B cell (primary cell): ENCODE measurements at regions not wholly inside any gene's neighbourhood (a gene's known extent, or its start where the extent isn't known, plus 50 kb on each side); places are given as distances from the start of the nearest gene placed in this dataset.

ENCODE experiments used
- ATAC-seq: fragments of 200-7000 bp; cut with Tn5 transposase; one replicate; pipeline ENCODE4 v1.10.0; 2021; ENCODE audit warnings: low read depth, mild to moderate bottlenecking, moderate number of reproducible peaks, moderate library complexity
- CTCF ChIA-PET: fragments of 350-600 bp; sonication (Branson Sonifier 250); formaldehyde crosslinking; loops from one replicate; lab custom pipeline; 2021; ENCODE audit warnings: antibody characterized with exemption, inconsistent platforms; lab: Charles Lee
- POLR2A ChIA-PET: fragments of 350-600 bp; sonication (Branson Sonifier 250); formaldehyde crosslinking; loops from one replicate; lab custom pipeline; 2021; ENCODE audit warnings: antibody characterized with exemption; lab: Charles Lee
- DNase-seq: peaks from one replicate; pipeline ENCODE4 v3.0.0; 2013
- H2AFZ ChIP-seq: 2 replicates; pipeline ENCODE4 v1.6.1; 2012; ENCODE audit warnings: mild to moderate bottlenecking, low read depth, low read length; ENCODE audit not compliant: insufficient read depth, poor library complexity, severe bottlenecking
- H3K27ac ChIP-seq, 2 donors: 1 replicate in 1 of 2; 2 replicates in 1 of 2; pipeline ENCODE4 v1.5.1; 2012 to 2013; ENCODE audit warnings: low read length in 2 of 2, mild to moderate bottlenecking in 2 of 2, moderate library complexity in 1 of 2
- H3K27me3 ChIP-seq, 4 experiments: fragments of 200-600 bp in 1 of 4; sonication (generic) in 1 of 4; replicated peaks in 1 of 4; 1 replicate in 2 of 4; 2 replicates in 2 of 4; pipeline versions ENCODE4 v1.6.1 to v1.7.0; 2013 to 2016; ENCODE audit warnings: low read length in 3 of 4, mild to moderate bottlenecking in 2 of 4, mixed read lengths in 1 of 4, moderate library complexity in 1 of 4; ENCODE audit not compliant: insufficient read depth in 4 of 4, control insufficient read depth in 3 of 4; ENCODE audit errors: control extremely low read depth in 1 of 4
- H3K36me3 ChIP-seq, 2 experiments: replicated peaks in 1 of 2; 1 replicate in 1 of 2; 2 replicates in 1 of 2; pipeline versions ENCODE4 v1.6.1 to v1.7.1; 2013; ENCODE audit warnings: low read length in 1 of 2; ENCODE audit not compliant: insufficient read depth in 2 of 2, control insufficient read depth in 1 of 2; ENCODE audit errors: control extremely low read depth in 1 of 2, extremely low read depth in 1 of 2
- H3K4me1 ChIP-seq, 2 donors: fragments of 200-600 bp in 1 of 2; sonication (generic) in 1 of 2; 1 replicate in 1 of 2; 2 replicates in 1 of 2; pipeline versions ENCODE4 v1.5.1 to v1.6.1; 2013 to 2017; ENCODE audit warnings: low read length in 2 of 2; ENCODE audit not compliant: control insufficient read depth in 2 of 2, insufficient read depth in 2 of 2
- H3K4me2 ChIP-seq: replicated peaks from 2 replicates; pipeline ENCODE3; 2012; ENCODE audit warnings: mild to moderate bottlenecking, low read depth, low read length; ENCODE audit not compliant: poor library complexity, severe bottlenecking
- H3K4me3 ChIP-seq, 5 experiments: fragments of 200-600 bp in 1 of 5; sonication (generic) in 1 of 5; 1 replicate in 3 of 5; 2 replicates in 2 of 5; pipeline versions ENCODE4 v1.5.1 to v1.7.0; 2011 to 2016; ENCODE audit warnings: low read length in 4 of 5, mild to moderate bottlenecking in 4 of 5, low read depth in 2 of 5, control low read depth in 1 of 5, moderate library complexity in 1 of 5; ENCODE audit not compliant: insufficient read depth in 1 of 5; ENCODE audit errors: control extremely low read depth in 1 of 5, extremely low read depth in 1 of 5
- H3K79me2 ChIP-seq: fragments of 200-600 bp; sonication (generic); one replicate; pipeline ENCODE4 v1.6.0; 2016; ENCODE audit warnings: low read length; ENCODE audit not compliant: control insufficient read depth, insufficient read depth
- H3K9ac ChIP-seq: fragments of 200-600 bp; sonication (generic); 2 replicates; pipeline ENCODE4 v1.6.1; 2017; ENCODE audit warnings: mild to moderate bottlenecking, low read length, moderate library complexity
- H3K9me3 ChIP-seq, 3 donors: one replicate each; pipeline versions ENCODE4 v1.6.1 to v1.7.1; 2013; ENCODE audit warnings: low read length in 2 of 3; ENCODE audit not compliant: control insufficient read depth in 2 of 3, insufficient read depth in 1 of 3; ENCODE audit errors: control extremely low read depth in 1 of 3
- H4K20me1 ChIP-seq: 2 replicates; pipeline ENCODE4 v1.6.0; 2012; ENCODE audit warnings: mild to moderate bottlenecking, low read length; ENCODE audit not compliant: insufficient read depth, control insufficient read depth, poor library complexity, severe bottlenecking
- H3K27ac Mint-ChIP-seq: one replicate; pipeline ENCODE4 v1.8.0; 2021; ENCODE audit warnings: mixed read lengths
- H3K27me3 Mint-ChIP-seq: one replicate; pipeline ENCODE4 v1.8.0; 2021; ENCODE audit warnings: mixed read lengths
- H3K4me1 Mint-ChIP-seq: one replicate; pipeline ENCODE4 v1.8.0; 2021; ENCODE audit warnings: mixed read lengths
- H3K4me3 Mint-ChIP-seq: one replicate; pipeline ENCODE4 v1.8.0; 2021; ENCODE audit warnings: mixed read lengths
- H3K9me3 Mint-ChIP-seq: one replicate; pipeline ENCODE4 v1.8.0; 2022; ENCODE audit warnings: mixed read lengths; ENCODE audit not compliant: insufficient read depth
- EZH2 ChIP-seq: IDR thresholded peaks from 2 replicates; pipeline ENCODE4 v1.6.1; 2012; ENCODE audit warnings: borderline replicate concordance, low read depth, mild to moderate bottlenecking, moderate library complexity, low read length; ENCODE audit not compliant: insufficient read depth, poor library complexity, severe bottlenecking
- WGBS: methylation state at CpG from one replicate; pipeline ENCODE4 v1.1.5; 2013; ENCODE audit warnings: missing lambda C conversion rate; ENCODE audit not compliant: insufficient coverage; 5-methylcytosine and 5-hydroxymethylcytosine counted together
- intact Hi-C: fragments of 100-400 bp; cut with micrococcal nuclease; formaldehyde crosslinking; loops from one replicate; pipeline ENCODE4 v1.10.0; 2022
- TF ChIP-seq, protein P1 (sequence below): fragments of 200-600 bp; IDR thresholded peaks from one replicate; pipeline ENCODE4 v1.8.0; 2022; ENCODE audit warnings: antibody characterized with exemption, mild to moderate bottlenecking

DNA sequence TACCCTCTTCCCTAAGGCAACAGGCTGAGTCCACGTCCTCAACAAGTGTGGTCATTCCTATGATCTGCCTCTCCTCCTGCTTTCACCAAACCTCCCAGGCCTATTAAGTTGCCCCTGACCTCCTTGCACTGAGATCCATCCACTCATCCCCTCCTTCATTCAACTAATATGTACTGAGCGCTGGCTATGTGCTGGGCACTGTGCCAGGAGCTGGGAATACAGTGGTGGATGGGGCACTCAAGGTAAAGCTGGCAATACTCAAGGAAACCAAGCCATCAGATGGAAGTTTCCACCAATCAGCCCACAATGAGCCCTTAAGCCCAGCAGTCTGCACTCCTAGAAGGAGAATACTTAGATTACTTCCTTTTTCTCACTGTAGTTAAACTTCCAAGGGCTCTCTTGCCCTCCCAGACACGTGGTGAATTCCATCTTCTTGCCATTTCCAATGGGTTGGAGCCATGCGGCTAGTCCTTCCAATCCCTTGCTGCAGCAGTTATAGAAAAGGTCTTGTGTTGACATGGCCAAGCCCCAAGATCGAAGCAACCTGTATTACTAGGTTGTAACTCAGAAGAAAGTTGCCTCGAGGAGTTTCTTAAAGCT lies 279.9 kb upstream of the RUNX1 start:
- 73% methylated on average over 4 of the region's 6 CpGs for WGBS
- no peak overlapping the region for H3K27ac Mint-ChIP-seq

DNA sequence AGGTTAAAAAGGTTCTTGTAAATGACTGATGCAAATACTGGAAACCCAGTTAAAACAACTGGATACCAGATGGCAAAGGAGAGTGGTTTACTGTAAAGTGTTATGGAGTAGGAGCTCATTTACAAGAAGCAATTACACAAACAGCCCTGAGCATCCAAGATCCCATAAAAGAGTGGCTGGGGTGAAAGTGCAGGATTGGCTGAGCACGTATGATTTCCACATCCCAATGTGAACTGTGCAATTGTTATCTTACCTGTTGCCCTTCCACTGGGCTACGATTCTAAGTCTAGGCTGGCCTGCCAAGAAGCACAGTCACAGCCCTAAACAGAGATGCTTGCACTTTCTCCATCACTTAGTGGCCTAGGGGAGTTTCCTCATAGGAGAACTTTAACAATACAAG lies 277.6 kb upstream of the RUNX1 start:
- POLR2A ChIA-PET = no interaction called here
- TF ChIP-seq, protein P1, sequence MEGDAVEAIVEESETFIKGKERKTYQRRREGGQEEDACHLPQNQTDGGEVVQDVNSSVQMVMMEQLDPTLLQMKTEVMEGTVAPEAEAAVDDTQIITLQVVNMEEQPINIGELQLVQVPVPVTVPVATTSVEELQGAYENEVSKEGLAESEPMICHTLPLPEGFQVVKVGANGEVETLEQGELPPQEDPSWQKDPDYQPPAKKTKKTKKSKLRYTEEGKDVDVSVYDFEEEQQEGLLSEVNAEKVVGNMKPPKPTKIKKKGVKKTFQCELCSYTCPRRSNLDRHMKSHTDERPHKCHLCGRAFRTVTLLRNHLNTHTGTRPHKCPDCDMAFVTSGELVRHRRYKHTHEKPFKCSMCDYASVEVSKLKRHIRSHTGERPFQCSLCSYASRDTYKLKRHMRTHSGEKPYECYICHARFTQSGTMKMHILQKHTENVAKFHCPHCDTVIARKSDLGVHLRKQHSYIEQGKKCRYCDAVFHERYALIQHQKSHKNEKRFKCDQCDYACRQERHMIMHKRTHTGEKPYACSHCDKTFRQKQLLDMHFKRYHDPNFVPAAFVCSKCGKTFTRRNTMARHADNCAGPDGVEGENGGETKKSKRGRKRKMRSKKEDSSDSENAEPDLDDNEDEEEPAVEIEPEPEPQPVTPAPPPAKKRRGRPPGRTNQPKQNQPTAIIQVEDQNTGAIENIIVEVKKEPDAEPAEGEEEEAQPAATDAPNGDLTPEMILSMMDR = no peak
- no peak for TF ChIP-seq EZH2

More for the DNA sequence above, 279.9 kb upstream of the RUNX1 start:
- TF ChIP-seq, protein P1 = no peak
- no peak for TF ChIP-seq EZH2
- peaks cover 3% of the 10 kb centered on the region for H3K27me3 Mint-ChIP-seq
- H3K9me3 ChIP-seq = no peaks in the 10 kb centered on the region
- DNase-seq = no peak
- POLR2A ChIA-PET = no interaction called here
- no peak overlapping the region for H2AFZ ChIP-seq
- H3K79me2 ChIP-seq = no peaks in the 10 kb centered on the region
- H3K4me2 ChIP-seq = no peak overlapping the region
- H3K4me3 ChIP-seq = no peak overlapping the region
- H3K4me3 Mint-ChIP-seq = no peak overlapping the region
- no peak overlapping the region for H3K27ac ChIP-seq
- no peak for ATAC-seq
- no peaks in the 10 kb centered on the region for H3K4me1 ChIP-seq
- no peaks in the 10 kb centered on the region for H4K20me1 ChIP-seq
- no peaks in the 10 kb centered on the region for H3K36me3 ChIP-seq
- H3K9ac ChIP-seq = no peak overlapping the region
- CTCF ChIA-PET = no interaction called here
- no peaks in the 10 kb centered on the region for H3K9me3 Mint-ChIP-seq
- H3K27me3 ChIP-seq = no peaks in the 10 kb centered on the region
- no peaks in the 10 kb centered on the region for H3K4me1 Mint-ChIP-seq
- intact Hi-C loops = no loop called here

More for the DNA sequence above, 277.6 kb upstream of the RUNX1 start:
- no peaks in the 10 kb centered on the region for H3K9me3 ChIP-seq
- no peak overlapping the region for H3K4me3 ChIP-seq
- H3K27ac ChIP-seq = no peak overlapping the region
- H3K4me2 ChIP-seq = no peak overlapping the region
- H3K27me3 Mint-ChIP-seq = peaks cover 3% of the 10 kb centered on the region
- H3K27me3 ChIP-seq = no peaks in the 10 kb centered on the region
- ATAC-seq = no peak
- no peak overlapping the region for H3K4me3 Mint-ChIP-seq
- H3K4me1 Mint-ChIP-seq = no peaks in the 10 kb centered on the region
- H3K9me3 Mint-ChIP-seq = no peaks in the 10 kb centered on the region
- H2AFZ ChIP-seq = no peak overlapping the region
- intact Hi-C loops = no loop called here
- H3K9ac ChIP-seq = no peak overlapping the region
- CTCF ChIA-PET = no interaction called here
- no peaks in the 10 kb centered on the region for H4K20me1 ChIP-seq
- no peaks in the 10 kb centered on the region for H3K4me1 ChIP-seq
- no peaks in the 10 kb centered on the region for H3K79me2 ChIP-seq
- no peaks in the 10 kb centered on the region for H3K36me3 ChIP-seq
- DNase-seq = no peak
- no CpG with 5 or more reads among the region's 2 CpGs for WGBS
- no peak overlapping the region for H3K27ac Mint-ChIP-seq
